Activated CD8-positive, alpha-beta T cell treated with anti-CD3 and anti-CD28 coated beads for 36 hours (primary cell): ENCODE measurements at regions not wholly inside any gene's neighbourhood (a gene's known extent, or its start where the extent isn't known, plus 50 kb on each side); places are given as distances from the start of the nearest gene placed in this dataset.

Experiments
- ATAC-seq: fragments of 200-7000 bp; cut with Tn5 transposase; one replicate; pipeline ENCODE4 v1.10.0; 2021; ENCODE audit warnings: mild to moderate bottlenecking, moderate library complexity
- CTCF ChIA-PET: fragments of 350-600 bp; sonication (Branson Sonifier 250); formaldehyde crosslinking; loops from one replicate; lab custom pipeline; 2021; ENCODE audit warnings: antibody characterized with exemption; lab: Charles Lee
- POLR2A ChIA-PET: fragments of 350-600 bp; sonication (Branson Sonifier 250); formaldehyde crosslinking; loops from one replicate; lab custom pipeline; 2021; ENCODE audit warnings: antibody characterized with exemption; lab: Charles Lee
- DNase-seq: peaks from one replicate; pipeline ENCODE4 v3.0.0-alpha.2; 2020
- H3K27ac Mint-ChIP-seq: one replicate; pipeline ENCODE4 v1.8.0; 2021; ENCODE audit warnings: mild to moderate bottlenecking, mixed read lengths
- H3K27me3 Mint-ChIP-seq: one replicate; pipeline ENCODE4 v1.8.0; 2021; ENCODE audit warnings: mixed read lengths
- H3K36me3 Mint-ChIP-seq: one replicate; pipeline ENCODE4 v1.8.0; 2021; ENCODE audit warnings: low read depth, mixed read lengths
- H3K4me1 Mint-ChIP-seq: one replicate; pipeline ENCODE4 v1.8.0; 2021; ENCODE audit warnings: low read depth, mixed read lengths
- H3K4me3 Mint-ChIP-seq: one replicate; pipeline ENCODE4 v1.8.0; 2021; ENCODE audit warnings: mild to moderate bottlenecking, moderate library complexity, mixed read lengths
- H3K9me3 Mint-ChIP-seq: one replicate; pipeline ENCODE4 v1.8.0; 2021; ENCODE audit warnings: mixed read lengths
- intact Hi-C: fragments of 100-400 bp; cut with micrococcal nuclease; formaldehyde crosslinking; loops from one replicate; pipeline ENCODE4 v1.10.0; 2022
- TF ChIP-seq, protein P1 (sequence below): fragments of 200-600 bp; IDR thresholded peaks from one replicate; pipeline ENCODE4 v1.8.0; 2022; ENCODE audit warnings: antibody characterized with exemption, mild to moderate bottlenecking

DNA sequence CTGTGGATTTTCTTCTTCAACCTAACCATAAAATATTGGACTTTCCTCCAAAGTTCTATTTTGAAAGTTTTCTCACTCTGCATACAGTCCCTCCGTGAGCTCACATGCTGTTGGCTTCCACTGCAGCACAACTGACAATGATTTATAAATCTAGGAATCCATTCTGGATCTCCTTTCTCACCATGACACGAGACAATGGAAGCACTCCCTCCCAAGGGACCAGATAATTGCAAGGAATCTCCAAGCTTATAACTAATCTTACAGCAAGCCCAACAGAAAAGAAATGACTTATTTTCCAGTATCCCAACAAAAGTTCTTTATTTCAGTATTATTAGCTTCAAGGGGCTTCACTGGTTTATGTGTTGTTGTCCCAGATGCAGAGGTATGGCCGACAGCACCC lies 729.0 kb downstream of the RFPL4B start:
- H3K36me3 Mint-ChIP-seq, result no peaks in the 10 kb centered on the region
- ChIA-PET POLR2A (no interaction called here), CTCF (no interaction called here)
- H3K27me3 Mint-ChIP-seq, result no peaks in the 10 kb centered on the region
- no peak overlapping the region for H3K4me3 Mint-ChIP-seq
- H3K27ac Mint-ChIP-seq, result no peak overlapping the region
- intact Hi-C loops, result no loop called here
- ATAC-seq, result no peak
- no peaks in the 10 kb centered on the region for H3K4me1 Mint-ChIP-seq
- DNase-seq, result no peak
- H3K9me3 Mint-ChIP-seq, result peaks cover 2% of the 10 kb centered on the region
- TF ChIP-seq, protein P1, sequence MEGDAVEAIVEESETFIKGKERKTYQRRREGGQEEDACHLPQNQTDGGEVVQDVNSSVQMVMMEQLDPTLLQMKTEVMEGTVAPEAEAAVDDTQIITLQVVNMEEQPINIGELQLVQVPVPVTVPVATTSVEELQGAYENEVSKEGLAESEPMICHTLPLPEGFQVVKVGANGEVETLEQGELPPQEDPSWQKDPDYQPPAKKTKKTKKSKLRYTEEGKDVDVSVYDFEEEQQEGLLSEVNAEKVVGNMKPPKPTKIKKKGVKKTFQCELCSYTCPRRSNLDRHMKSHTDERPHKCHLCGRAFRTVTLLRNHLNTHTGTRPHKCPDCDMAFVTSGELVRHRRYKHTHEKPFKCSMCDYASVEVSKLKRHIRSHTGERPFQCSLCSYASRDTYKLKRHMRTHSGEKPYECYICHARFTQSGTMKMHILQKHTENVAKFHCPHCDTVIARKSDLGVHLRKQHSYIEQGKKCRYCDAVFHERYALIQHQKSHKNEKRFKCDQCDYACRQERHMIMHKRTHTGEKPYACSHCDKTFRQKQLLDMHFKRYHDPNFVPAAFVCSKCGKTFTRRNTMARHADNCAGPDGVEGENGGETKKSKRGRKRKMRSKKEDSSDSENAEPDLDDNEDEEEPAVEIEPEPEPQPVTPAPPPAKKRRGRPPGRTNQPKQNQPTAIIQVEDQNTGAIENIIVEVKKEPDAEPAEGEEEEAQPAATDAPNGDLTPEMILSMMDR, result no peak

DNA sequence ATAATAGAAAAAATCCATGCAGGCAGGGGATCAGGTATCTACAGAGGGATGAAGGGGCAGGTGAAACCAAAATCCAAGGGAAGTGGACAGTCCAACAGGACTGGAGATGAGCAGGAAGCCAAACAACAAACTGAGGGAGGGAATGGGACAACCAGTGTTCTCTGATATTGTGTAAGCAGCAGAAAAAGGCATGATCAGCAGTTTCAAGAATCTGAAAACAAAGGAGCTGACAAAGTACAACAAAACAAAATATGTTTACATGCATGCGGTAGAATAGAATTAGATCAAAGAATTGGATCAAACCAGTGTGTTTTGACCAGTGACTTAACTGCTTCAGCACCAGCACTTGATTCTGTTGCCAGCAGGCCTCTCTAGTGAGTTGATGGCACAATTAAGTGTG lies 729.7 kb downstream of the RFPL4B start:
- H3K4me3 Mint-ChIP-seq, result no peak overlapping the region
- H3K27ac Mint-ChIP-seq, result no peak overlapping the region
- POLR2A ChIA-PET, result no interaction called here
- no peak for ATAC-seq
- TF ChIP-seq, protein P1, result no peak
- H3K9me3 Mint-ChIP-seq, result peaks cover 2% of the 10 kb centered on the region
- H3K36me3 Mint-ChIP-seq, result no peaks in the 10 kb centered on the region
- H3K4me1 Mint-ChIP-seq, result no peaks in the 10 kb centered on the region
- no peaks in the 10 kb centered on the region for H3K27me3 Mint-ChIP-seq
- intact Hi-C loops, result no loop called here
- no peak for DNase-seq
- CTCF ChIA-PET, result no interaction called here

DNA sequence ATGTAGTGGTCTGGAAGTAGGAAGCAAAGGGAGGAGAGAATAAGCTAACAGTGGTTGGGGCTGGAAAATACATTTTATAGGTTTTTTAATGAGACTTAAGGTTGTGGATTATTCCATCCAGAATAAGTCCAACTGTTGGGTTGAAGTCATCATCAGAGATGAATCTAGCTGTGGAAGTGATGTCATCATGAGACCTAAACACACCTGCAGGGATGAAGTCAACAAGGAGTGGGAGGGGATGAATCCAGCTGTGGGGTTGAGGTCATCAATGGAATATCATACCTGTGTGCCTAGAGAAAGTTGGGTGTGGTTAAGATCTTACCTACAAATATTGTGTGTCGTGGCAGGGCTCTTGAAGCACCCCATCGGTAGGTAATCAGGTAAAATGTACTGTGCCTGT lies 730.7 kb downstream of the RFPL4B start:
- Mint-ChIP-seq H3K27ac (no peak overlapping the region), H3K4me3 (no peak overlapping the region), H3K36me3 (no peaks in the 10 kb centered on the region), H3K27me3 (no peaks in the 10 kb centered on the region), H3K4me1 (no peaks in the 10 kb centered on the region), H3K9me3 (peaks cover 2% of the 10 kb centered on the region)
- DNase-seq (no peak), ATAC-seq (no peak)
- ChIA-PET CTCF (no interaction called here), POLR2A (no interaction called here)
- TF ChIP-seq, protein P1, result no peak
- intact Hi-C loops, result no loop called here

DNA sequence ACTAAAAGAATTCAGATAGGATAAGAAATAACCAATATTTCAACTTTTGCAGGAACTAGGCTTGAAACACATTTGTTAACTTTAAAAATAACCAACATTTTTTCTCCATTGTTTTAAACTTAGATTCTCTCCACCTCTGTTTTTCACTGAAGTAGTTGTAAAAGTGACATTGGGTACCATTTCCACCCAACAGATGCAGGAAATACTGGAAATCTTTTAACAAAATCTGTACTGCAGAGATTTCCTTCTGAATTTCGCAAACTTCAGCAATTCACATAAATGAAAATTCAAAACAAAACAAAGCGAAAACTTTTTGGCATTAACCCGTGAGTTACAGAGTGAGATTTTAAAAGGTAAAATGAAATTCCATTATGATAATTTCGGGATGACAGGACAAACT lies 731.7 kb downstream of the RFPL4B start:
- Mint-ChIP-seq H3K36me3 (no peaks in the 10 kb centered on the region), H3K9me3 (peaks cover 2% of the 10 kb centered on the region), H3K27me3 (no peaks in the 10 kb centered on the region), H3K27ac (no peak overlapping the region), H3K4me3 (no peak overlapping the region), H3K4me1 (no peaks in the 10 kb centered on the region)
- DNase-seq (no peak), ATAC-seq (no peak)
- intact Hi-C loops, result no loop called here
- ChIA-PET CTCF (no interaction called here), POLR2A (no interaction called here)
- TF ChIP-seq, protein P1, result no peak

DNA sequence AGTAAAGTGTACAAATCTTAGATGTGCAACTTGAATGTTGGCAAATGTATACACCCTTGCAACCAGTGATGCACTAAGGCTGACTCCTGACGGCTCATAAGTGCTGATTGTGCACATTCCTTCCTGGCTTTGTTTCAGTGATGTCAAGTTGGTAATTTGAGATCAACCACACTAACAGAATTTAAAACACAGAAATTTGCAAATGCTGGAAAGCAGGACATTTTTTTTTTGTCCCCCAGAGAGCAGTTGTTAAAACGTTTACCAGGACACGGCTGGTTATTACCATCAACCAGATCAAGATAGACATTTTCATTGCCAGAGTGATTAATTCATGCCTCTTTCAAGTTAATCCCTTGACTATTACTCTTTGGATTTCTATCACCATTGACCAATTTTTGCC lies 735.6 kb downstream of the RFPL4B start:
- no peak overlapping the region for H3K4me3 Mint-ChIP-seq
- no peak for DNase-seq
- no peaks in the 10 kb centered on the region for H3K27me3 Mint-ChIP-seq
- peaks cover 3% of the 10 kb centered on the region for H3K9me3 Mint-ChIP-seq
- H3K4me1 Mint-ChIP-seq, result no peaks in the 10 kb centered on the region
- H3K27ac Mint-ChIP-seq, result no peak overlapping the region
- POLR2A ChIA-PET, result no interaction called here
- CTCF ChIA-PET, result no interaction called here
- TF ChIP-seq, protein P1, result no peak
- intact Hi-C loops, result no loop called here
- no peak for ATAC-seq
- H3K36me3 Mint-ChIP-seq, result no peaks in the 10 kb centered on the region
